GM10248 (cell line): ENCODE measurements at regions not wholly inside any gene's neighbourhood (a gene's known extent, or its start where the extent isn't known, plus 50 kb on each side); places are given as distances from the start of the nearest gene placed in this dataset.
"Not testable (repeated sequence)": the region's sequence is repeated elsewhere in the genome, so short reads cannot be mapped to it uniquely, and the experiment has no call there.

Experiments used
- CTCF ChIA-PET: fragments of 300-600 bp; sonication (Branson Sonifier 250); formaldehyde crosslinking; extraction: SDS; loops from one replicate; lab custom pipeline; 2021; ENCODE audit warnings: antibody characterized with exemption; lab: Yijun Ruan, JAX
- POLR2A ChIA-PET: fragments of 350-650 bp; sonication (Branson Sonifier 250); formaldehyde crosslinking; extraction: SDS; loops from one replicate; lab custom pipeline; 2020; ENCODE audit warnings: antibody characterized with exemption; lab: Yijun Ruan, JAX
- DNase-seq: peaks from one replicate; pipeline ENCODE4 v3.0.0; 2012; ENCODE audit errors: extremely low spot score
- TF ChIP-seq, protein P1 (sequence below): IDR thresholded peaks from 2 replicates; pipeline ENCODE4 v1.5.1; 2012; ENCODE audit warnings: mild to moderate bottlenecking, low read depth; ENCODE audit errors: extremely low read depth, missing control alignments, control extremely low read depth

DNA sequence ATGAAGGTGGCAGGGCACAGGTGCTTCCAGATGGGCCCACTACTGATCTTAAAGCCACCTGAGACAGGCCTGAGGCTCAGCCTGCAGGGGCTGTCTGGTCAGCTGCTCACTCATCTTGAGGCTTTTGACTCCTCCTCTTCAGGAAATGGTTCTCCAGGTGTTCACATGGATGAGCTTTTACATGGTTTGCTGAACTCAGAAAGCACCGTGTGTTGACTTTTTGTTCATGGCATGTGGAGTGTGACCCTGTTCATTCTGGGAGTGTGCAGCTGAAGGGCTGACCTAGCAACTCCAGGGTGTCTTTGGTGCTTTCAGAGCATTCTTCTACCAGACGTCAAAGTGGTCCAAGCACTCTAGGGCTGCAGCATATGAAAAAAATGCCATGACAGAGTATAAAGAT, 111.1 kb downstream of the CCNG2 start:
- ChIA-PET POLR2A (no interaction called here), CTCF (interaction anchor here (1.6 kb wide), 1 partner anchor 28 kb away, joined by 5 read pairs; no protein-coding TSS in a partner anchor)
- DNase-seq = no peak
- TF ChIP-seq, protein P1, sequence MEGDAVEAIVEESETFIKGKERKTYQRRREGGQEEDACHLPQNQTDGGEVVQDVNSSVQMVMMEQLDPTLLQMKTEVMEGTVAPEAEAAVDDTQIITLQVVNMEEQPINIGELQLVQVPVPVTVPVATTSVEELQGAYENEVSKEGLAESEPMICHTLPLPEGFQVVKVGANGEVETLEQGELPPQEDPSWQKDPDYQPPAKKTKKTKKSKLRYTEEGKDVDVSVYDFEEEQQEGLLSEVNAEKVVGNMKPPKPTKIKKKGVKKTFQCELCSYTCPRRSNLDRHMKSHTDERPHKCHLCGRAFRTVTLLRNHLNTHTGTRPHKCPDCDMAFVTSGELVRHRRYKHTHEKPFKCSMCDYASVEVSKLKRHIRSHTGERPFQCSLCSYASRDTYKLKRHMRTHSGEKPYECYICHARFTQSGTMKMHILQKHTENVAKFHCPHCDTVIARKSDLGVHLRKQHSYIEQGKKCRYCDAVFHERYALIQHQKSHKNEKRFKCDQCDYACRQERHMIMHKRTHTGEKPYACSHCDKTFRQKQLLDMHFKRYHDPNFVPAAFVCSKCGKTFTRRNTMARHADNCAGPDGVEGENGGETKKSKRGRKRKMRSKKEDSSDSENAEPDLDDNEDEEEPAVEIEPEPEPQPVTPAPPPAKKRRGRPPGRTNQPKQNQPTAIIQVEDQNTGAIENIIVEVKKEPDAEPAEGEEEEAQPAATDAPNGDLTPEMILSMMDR = no peak

- POLR2A ChIA-PET = no interaction called here
- CTCF ChIA-PET = interaction anchor here (2.1 kb wide), 1 partner anchor 13 kb away, joined by 4 read pairs; no protein-coding TSS in a partner anchor
- TF ChIP-seq, protein P1 = no peak
- no peak for DNase-seq
These were observed 112.5 kb downstream of the CCNG2 start for GRCh38 chr4:77269505-77269904.

GRCh38 chr4:77273412-77273811, 116.4 kb downstream of the CCNG2 start:
- TF ChIP-seq, protein P1 = no peak
- no peak for DNase-seq
- ChIA-PET CTCF (interaction anchor here (1.0 to 2.8 kb wide), 5 partner anchors 9 to 57 kb away, joined by 3 to 7 read pairs (median 3); no protein-coding TSS in a partner anchor), POLR2A (no interaction called here)

DNA sequence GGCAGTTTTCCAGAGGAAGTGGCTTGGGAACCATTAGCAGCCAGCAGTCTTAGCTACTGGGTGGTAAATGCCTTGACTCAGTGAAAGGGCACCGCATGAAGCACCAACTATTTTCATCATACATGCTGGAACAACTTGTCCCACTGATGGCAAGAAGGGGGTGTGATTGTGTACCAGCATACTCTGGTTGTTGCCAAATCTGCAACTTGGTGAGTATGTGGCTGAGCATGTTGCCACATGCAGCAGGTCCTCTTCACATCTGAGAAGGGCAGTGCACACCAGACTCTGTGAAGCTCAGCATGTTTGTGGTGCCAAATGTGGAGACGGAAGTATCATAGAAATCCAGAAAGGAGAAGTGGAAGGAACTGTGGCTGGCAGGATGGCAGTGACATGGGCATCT, 122.1 kb downstream of the CCNG2 start:
- DNase-seq, POLR2A ChIA-PET, CTCF ChIA-PET: not testable (repeated sequence)

- TF ChIP-seq, protein P1 = no peak
- ChIA-PET POLR2A (no interaction called here), CTCF (interaction anchor here (1.3 to 1.8 kb wide), 4 partner anchors 10 to 37 kb away, joined by 3 to 7 read pairs (median 4); no protein-coding TSS in a partner anchor)
- DNase-seq = no peak
These were observed 125.3 kb downstream of the CCNG2 start for GRCh38 chr4:77282305-77282704.

- TF ChIP-seq, protein P1 = no peak
- ChIA-PET CTCF (interaction anchor here (1.0 kb wide), 1 partner anchor 10 kb away, joined by 4 read pairs; no protein-coding TSS in a partner anchor), POLR2A (no interaction called here)
- no peak for DNase-seq
These were observed 127.0 kb downstream of the CCNG2 start for GRCh38 chr4:77284036-77284435.

- DNase-seq = no peak
- TF ChIP-seq, protein P1 = no peak
- ChIA-PET CTCF (interaction anchor here (0.9 kb wide), 1 partner anchor 14 kb away, joined by 4 read pairs; no protein-coding TSS in a partner anchor), POLR2A (no interaction called here)
These were observed 129.9 kb downstream of the CCNG2 start for GRCh38 chr4:77286906-77287305.
